Lung (tissue), 12 donors: ENCODE measurements at regions not wholly inside any gene's neighbourhood (a gene's known extent, or its start where the extent isn't known, plus 50 kb on each side); places are given as distances from the start of the nearest gene placed in this dataset. TPM values are rescaled to one million over a fixed set of nuclear protein-coding genes. Genes with fewer than 3 reads are reported as not detected.

Experiments
- ATAC-seq: fragments of 200-7000 bp; cut with Tn5 transposase; one replicate; pipeline ENCODE4 v1.9.1; 2020; ENCODE audit warnings: moderate number of reproducible peaks; ENCODE audit not compliant: insufficient read depth, low FRiP score
- DNase-seq, 3 donors: peaks; one replicate each; pipeline ENCODE4 v3.0.0-alpha.2; 2013 to 2017
- H3K27ac ChIP-seq, 2 donors: one replicate each; pipeline ENCODE4 v1.5.1; 2013; ENCODE audit warnings: mild to moderate bottlenecking in 2 of 2, moderate library complexity in 2 of 2, control low read depth in 1 of 2, inconsistent platforms in 1 of 2, low read depth in 1 of 2, low read length in 1 of 2
- H3K27me3 ChIP-seq, 3 donors: one replicate each; pipeline ENCODE4 v1.5.1; 2013; ENCODE audit warnings: low read length in 2 of 3; ENCODE audit not compliant: control insufficient read depth in 3 of 3, insufficient read depth in 3 of 3
- H3K36me3 ChIP-seq, 4 donors: one replicate each; pipeline ENCODE4 v1.5.1; 2013; ENCODE audit warnings: low read length in 4 of 4, mild to moderate bottlenecking in 1 of 4, moderate library complexity in 1 of 4; ENCODE audit not compliant: control insufficient read depth in 4 of 4, insufficient read depth in 4 of 4
- H3K4me1 ChIP-seq, 5 donors: one replicate each; pipeline ENCODE4 v1.5.1; 2013; ENCODE audit warnings: low read length in 5 of 5, mild to moderate bottlenecking in 2 of 5, moderate library complexity in 1 of 5; ENCODE audit not compliant: control insufficient read depth in 5 of 5, insufficient read depth in 5 of 5
- H3K4me3 ChIP-seq: one replicate; pipeline ENCODE4 v1.5.1; 2013; ENCODE audit warnings: mild to moderate bottlenecking, control low read depth, moderate library complexity
- H3K9ac ChIP-seq, 2 donors: one replicate each; pipeline ENCODE4 v1.5.1; 2013; ENCODE audit warnings: low read length in 2 of 2, control low read depth in 1 of 2; ENCODE audit not compliant: insufficient read depth in 1 of 2
- H3K9me3 ChIP-seq, 4 donors: one replicate each; pipeline ENCODE4 v1.5.1; 2013; ENCODE audit warnings: low read length in 3 of 4, mild to moderate bottlenecking in 1 of 4, moderate library complexity in 1 of 4; ENCODE audit not compliant: control insufficient read depth in 4 of 4, insufficient read depth in 3 of 4
- CTCF ChIP-seq: IDR thresholded peaks from 2 replicates; pipeline ENCODE4 v1.5.1; 2012; ENCODE audit warnings: mild to moderate bottlenecking; ENCODE audit errors: control extremely low read depth, extremely low read depth
- WGBS, 2 donors: extraction: QIAGEN DNeasy Blood & Tissue Kit; methylation state at CpG; one replicate each; pipeline ENCODE4 v1.1.7; 2013; 5-methylcytosine and 5-hydroxymethylcytosine counted together
- small RNA-seq: library from RNA; depleted of rRNA; stranded (forward); fragments of <200 nt; gene quantifications from one replicate; pipeline ENCODE3, GENCODE V24; 2014; ENCODE audit warnings: low replicate concordance
- donor health status: control.
- donor health status: control.
- donor health status: Bipolar disorder and iron deficiency.
- donor health status: healthy.
- donor health status: DM: yes; HTN: yes; CAD: no.

GRCh38 chr4:148495463-148495862 lies 53.2 kb upstream of the NR3C2 start:
- 95 to 98% methylated on average over 1 of the region's 1 CpG for WGBS, 2 donors
- H3K36me3 ChIP-seq = no peaks in the 10 kb centered on the region
- H3K4me1 ChIP-seq = no peaks in the 10 kb centered on the region
- no peak for DNase-seq
- no peak overlapping the region for H3K9ac ChIP-seq
- H3K4me3 ChIP-seq = no peak overlapping the region
- no peaks in the 10 kb centered on the region for H3K9me3 ChIP-seq
- no peak overlapping the region for H3K27ac ChIP-seq
- H3K27me3 ChIP-seq = no peaks in the 10 kb centered on the region
- TF ChIP-seq CTCF = no peak
- no peak for ATAC-seq

Small RNAs in the stretch of these regions (small RNA-seq; reads per million reads assigned to genes)
- not detected for gene RNA5SP166
- not detected for gene RNU7-197P
